Sigmoid colon (tissue), 6 donors: ENCODE measurements at regions not wholly inside any gene's neighbourhood (a gene's known extent, or its start where the extent isn't known, plus 50 kb on each side); places are given as distances from the start of the nearest gene placed in this dataset.

Source experiments
- DNase-seq: peaks from one replicate; pipeline ENCODE4 v3.0.0-alpha.2; 2019
- H3K27ac ChIP-seq, 4 donors: fragments of 200-600 bp; sonication (generic); one replicate each; pipeline ENCODE4 v1.5.1; 2016 to 2019; ENCODE audit warnings: mild to moderate bottlenecking in 1 of 4
- H3K27me3 ChIP-seq, 3 donors: fragments of 200-600 bp; sonication (generic); one replicate each; pipeline ENCODE4 v1.5.1; 2019; ENCODE audit warnings: mild to moderate bottlenecking in 1 of 3
- H3K36me3 ChIP-seq, 4 donors: fragments of 200-600 bp; sonication (generic); one replicate each; pipeline ENCODE4 v1.5.1; 2016 to 2019
- H3K4me1 ChIP-seq, 4 donors: fragments of 200-600 bp; sonication (generic); one replicate each; pipeline ENCODE4 v1.5.1; 2017 to 2019
- H3K4me3 ChIP-seq, 4 donors: fragments of 200-600 bp; sonication (generic); one replicate each; pipeline ENCODE4 v1.5.1; 2017 to 2019; ENCODE audit warnings: mild to moderate bottlenecking in 2 of 4, moderate library complexity in 1 of 4
- H3K9me3 ChIP-seq, 4 donors: fragments of 200-600 bp in 3 of 4; sonication (generic) in 3 of 4; one replicate each; pipeline versions ENCODE4 v1.5.1 to v1.6.1; 2013 to 2019
- EP300 ChIP-seq, 4 donors: sonication (generic); formaldehyde crosslinking; IDR thresholded peaks; one replicate each; pipeline ENCODE4 v1.6.1; 2017; ENCODE audit warnings: antibody characterized with exemption in 4 of 4
- POLR2A ChIP-seq, 2 donors: fragments of 450-650 bp; IDR thresholded peaks; one replicate each; pipeline ENCODE4 v1.6.1; 2016; ENCODE audit warnings: antibody characterized with exemption in 2 of 2, mild to moderate bottlenecking in 2 of 2, moderate library complexity in 2 of 2
- POLR2AphosphoS5 ChIP-seq, 4 donors: sonication (generic); formaldehyde crosslinking; IDR thresholded peaks; one replicate each; pipeline ENCODE4 v1.6.1; 2017; ENCODE audit warnings: antibody characterized with exemption in 4 of 4
- WGBS, 2 donors: extraction: QIAGEN DNeasy Blood & Tissue Kit; methylation state at CpG; one replicate each; pipeline ENCODE4 v1.1.7; 2013; 5-methylcytosine and 5-hydroxymethylcytosine counted together
- intact Hi-C: fragments of 100-400 bp; cut with DNase I; formaldehyde crosslinking; loops from one replicate; pipeline ENCODE4 v1.15.1; 2023
- TF ChIP-seq, protein P1 (sequence below), 4 experiments: fragments of 450-650 bp in 3 of 4; fragments of 200-600 bp in 1 of 4; IDR thresholded peaks; one replicate each; pipeline ENCODE4 v1.5.1; 2016 to 2019; ENCODE audit warnings: antibody characterized with exemption in 4 of 4, mild to moderate bottlenecking in 3 of 4, moderate library complexity in 2 of 4
- donor health status: healthy with polysubstance abuse.
- donor health status: healthy.

DNA sequence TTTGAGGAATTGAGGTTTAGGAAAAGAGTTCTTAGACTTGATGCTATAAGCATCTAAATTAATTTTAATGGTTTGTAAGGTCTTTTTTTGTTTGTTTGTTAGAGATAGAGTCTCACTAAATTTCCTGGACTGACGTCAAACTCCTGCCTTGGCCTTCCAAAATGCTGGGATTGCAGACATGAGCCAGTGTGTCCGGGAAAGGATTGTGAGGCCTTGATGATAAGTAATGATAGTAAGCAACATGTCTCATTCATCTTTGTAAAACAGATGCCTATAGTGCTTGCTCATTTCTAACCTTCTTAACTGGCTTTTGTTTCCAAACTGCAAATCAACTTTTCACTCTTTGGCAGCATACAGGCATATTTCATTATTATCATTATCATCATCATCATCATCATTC lies 176.0 kb upstream of the KCND2 start:
- whole genome bisulfite sequencing, 2 donors: 83 to 84% methylated on average over 2 of the region's 2 CpGs
- H3K9me3 ChIP-seq: no peaks in the 10 kb centered on the region
- no peak overlapping the region for H3K4me3 ChIP-seq
- no peaks in the 10 kb centered on the region for H3K36me3 ChIP-seq
- H3K27me3 ChIP-seq: no peaks in the 10 kb centered on the region
- intact Hi-C loops: no loop called here
- no peak for DNase-seq
- H3K27ac ChIP-seq: no peak overlapping the region
- TF ChIP-seq EP300 (IDR thresholded peaks at IDR 0.05) (no peak), POLR2A (IDR thresholded peaks at IDR 0.05) (no peak), POLR2AphosphoS5 (IDR thresholded peaks at IDR 0.05) (no peak)
- TF ChIP-seq, protein P1, sequence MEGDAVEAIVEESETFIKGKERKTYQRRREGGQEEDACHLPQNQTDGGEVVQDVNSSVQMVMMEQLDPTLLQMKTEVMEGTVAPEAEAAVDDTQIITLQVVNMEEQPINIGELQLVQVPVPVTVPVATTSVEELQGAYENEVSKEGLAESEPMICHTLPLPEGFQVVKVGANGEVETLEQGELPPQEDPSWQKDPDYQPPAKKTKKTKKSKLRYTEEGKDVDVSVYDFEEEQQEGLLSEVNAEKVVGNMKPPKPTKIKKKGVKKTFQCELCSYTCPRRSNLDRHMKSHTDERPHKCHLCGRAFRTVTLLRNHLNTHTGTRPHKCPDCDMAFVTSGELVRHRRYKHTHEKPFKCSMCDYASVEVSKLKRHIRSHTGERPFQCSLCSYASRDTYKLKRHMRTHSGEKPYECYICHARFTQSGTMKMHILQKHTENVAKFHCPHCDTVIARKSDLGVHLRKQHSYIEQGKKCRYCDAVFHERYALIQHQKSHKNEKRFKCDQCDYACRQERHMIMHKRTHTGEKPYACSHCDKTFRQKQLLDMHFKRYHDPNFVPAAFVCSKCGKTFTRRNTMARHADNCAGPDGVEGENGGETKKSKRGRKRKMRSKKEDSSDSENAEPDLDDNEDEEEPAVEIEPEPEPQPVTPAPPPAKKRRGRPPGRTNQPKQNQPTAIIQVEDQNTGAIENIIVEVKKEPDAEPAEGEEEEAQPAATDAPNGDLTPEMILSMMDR (IDR thresholded peaks at IDR 0.05): no peak
- H3K4me1 ChIP-seq: no peaks in the 10 kb centered on the region

- H3K9me3 ChIP-seq: no peaks in the 10 kb centered on the region
- intact Hi-C loops: no loop called here
- no peak for TF ChIP-seq EP300 (IDR thresholded peaks at IDR 0.05)
- TF ChIP-seq, protein P1 (IDR thresholded peaks at IDR 0.05): no peak
- no peak for TF ChIP-seq POLR2AphosphoS5 (IDR thresholded peaks at IDR 0.05)
- TF ChIP-seq POLR2A (IDR thresholded peaks at IDR 0.05): no peak
- DNase-seq: no peak
- H3K27me3 ChIP-seq: no peaks in the 10 kb centered on the region
- H3K4me1 ChIP-seq: no peaks in the 10 kb centered on the region
- H3K27ac ChIP-seq: no peak overlapping the region
- H3K36me3 ChIP-seq: no peaks in the 10 kb centered on the region
- H3K4me3 ChIP-seq: no peak overlapping the region
Measured at GRCh38 chr7:120097774-120098173, 175.2 kb upstream of the KCND2 start.

- Histone ChIP-seq H3K36me3 (no peaks in the 10 kb centered on the region), H3K4me1 (no peaks in the 10 kb centered on the region), H3K9me3 (peaks cover 0 to 7% (median 0%) of the 10 kb centered on the region in 4 donors), H3K27me3 (no peaks in the 10 kb centered on the region), H3K27ac (no peak overlapping the region), H3K4me3 (no peak overlapping the region)
- DNase-seq: no peak
- TF ChIP-seq, protein P1 (IDR thresholded peaks at IDR 0.05): no peak
- TF ChIP-seq POLR2A (IDR thresholded peaks at IDR 0.05): no peak
- intact Hi-C loops: no loop called here
Measured at GRCh38 chr7:120108376-120108775, 164.6 kb upstream of the KCND2 start.

GRCh38 chr7:120110169-120110568 lies 162.8 kb upstream of the KCND2 start:
- no peaks in the 10 kb centered on the region for H3K36me3 ChIP-seq
- H3K27ac ChIP-seq: no peak overlapping the region
- no peaks in the 10 kb centered on the region for H3K27me3 ChIP-seq
- H3K4me1 ChIP-seq: no peaks in the 10 kb centered on the region
- intact Hi-C loops: no loop called here
- peaks cover 0 to 7% (median 0%) of the 10 kb centered on the region in 4 donors for H3K9me3 ChIP-seq
- WGBS, 2 donors: 67 to 79% methylated on average over 8 of the region's 8 CpGs
- H3K4me3 ChIP-seq: no peak overlapping the region
- TF ChIP-seq, protein P1 (IDR thresholded peaks at IDR 0.05): no peak
- TF ChIP-seq EP300 (IDR thresholded peaks at IDR 0.05) (no peak), POLR2AphosphoS5 (IDR thresholded peaks at IDR 0.05) (no peak), POLR2A (IDR thresholded peaks at IDR 0.05) (no peak)
- no peak for DNase-seq

DNA sequence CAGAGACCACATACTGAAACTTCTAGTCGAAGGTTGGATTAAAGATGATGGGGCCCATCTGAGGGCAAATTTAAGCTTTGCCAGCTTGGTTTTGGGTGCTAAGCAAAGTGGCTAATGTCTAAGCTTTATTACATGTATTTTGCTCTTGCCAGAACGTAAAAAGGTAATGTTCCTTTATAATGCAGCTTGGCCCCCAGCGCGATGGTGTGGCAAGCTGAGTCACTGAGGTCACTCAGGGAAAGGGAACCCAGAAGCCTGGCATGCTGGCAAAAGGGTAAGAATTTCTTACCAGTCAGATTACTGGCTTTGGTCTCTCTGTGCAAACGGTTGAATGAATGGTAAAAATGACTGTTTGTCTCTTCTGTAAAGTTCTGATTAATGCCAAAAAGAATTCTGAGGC lies 158.3 kb upstream of the KCND2 start:
- no peaks in the 10 kb centered on the region for H3K36me3 ChIP-seq
- H3K4me1 ChIP-seq: no peaks in the 10 kb centered on the region
- no peak overlapping the region for H3K4me3 ChIP-seq
- TF ChIP-seq, protein P1 (IDR thresholded peaks at IDR 0.05): no peak
- TF ChIP-seq EP300 (IDR thresholded peaks at IDR 0.05) (no peak), POLR2AphosphoS5 (IDR thresholded peaks at IDR 0.05) (no peak), POLR2A (IDR thresholded peaks at IDR 0.05) (no peak)
- DNase-seq: no peak
- WGBS, 2 donors: 80 to 82% methylated on average over 5 of the region's 5 CpGs
- H3K9me3 ChIP-seq: peaks cover 0 to 7% (median 0%) of the 10 kb centered on the region in 4 donors
- no peaks in the 10 kb centered on the region for H3K27me3 ChIP-seq
- intact Hi-C loops: no loop called here
- no peak overlapping the region for H3K27ac ChIP-seq
